ENCODE measurements at regions not wholly inside any gene's neighbourhood (a gene's known extent, or its start where the extent isn't known, plus 50 kb on each side); places are given as distances from the start of the nearest gene placed in this dataset.

DNA sequence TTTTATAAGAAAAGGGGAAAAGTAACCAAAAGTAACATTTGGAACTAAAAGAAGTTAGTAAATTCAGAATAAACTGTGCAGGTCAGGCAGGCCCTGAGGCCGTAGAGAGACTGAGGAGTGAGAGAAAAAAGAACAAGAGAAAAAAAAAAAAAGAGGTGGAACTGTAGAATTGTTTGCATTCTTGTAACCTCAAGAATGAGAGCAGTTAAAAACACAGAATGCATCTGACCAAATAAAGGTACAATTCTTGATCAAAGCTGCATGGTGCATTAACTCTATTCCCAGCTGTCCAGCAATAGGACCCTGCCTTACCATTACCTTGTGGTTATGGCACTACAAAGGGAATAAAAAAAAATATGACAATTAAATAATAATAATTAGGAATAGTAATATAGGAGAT is 170.1 kb upstream of the SEMA3A start:
- TF ChIP-seq, protein P1, sequence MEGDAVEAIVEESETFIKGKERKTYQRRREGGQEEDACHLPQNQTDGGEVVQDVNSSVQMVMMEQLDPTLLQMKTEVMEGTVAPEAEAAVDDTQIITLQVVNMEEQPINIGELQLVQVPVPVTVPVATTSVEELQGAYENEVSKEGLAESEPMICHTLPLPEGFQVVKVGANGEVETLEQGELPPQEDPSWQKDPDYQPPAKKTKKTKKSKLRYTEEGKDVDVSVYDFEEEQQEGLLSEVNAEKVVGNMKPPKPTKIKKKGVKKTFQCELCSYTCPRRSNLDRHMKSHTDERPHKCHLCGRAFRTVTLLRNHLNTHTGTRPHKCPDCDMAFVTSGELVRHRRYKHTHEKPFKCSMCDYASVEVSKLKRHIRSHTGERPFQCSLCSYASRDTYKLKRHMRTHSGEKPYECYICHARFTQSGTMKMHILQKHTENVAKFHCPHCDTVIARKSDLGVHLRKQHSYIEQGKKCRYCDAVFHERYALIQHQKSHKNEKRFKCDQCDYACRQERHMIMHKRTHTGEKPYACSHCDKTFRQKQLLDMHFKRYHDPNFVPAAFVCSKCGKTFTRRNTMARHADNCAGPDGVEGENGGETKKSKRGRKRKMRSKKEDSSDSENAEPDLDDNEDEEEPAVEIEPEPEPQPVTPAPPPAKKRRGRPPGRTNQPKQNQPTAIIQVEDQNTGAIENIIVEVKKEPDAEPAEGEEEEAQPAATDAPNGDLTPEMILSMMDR (IDR thresholded peaks at IDR 0.05; ENCODE audit: borderline replicate concordance, extremely low read depth, low read length, poor library complexity, severe bottlenecking): no peak
- TF ChIP-seq EZH2 (IDR thresholded peaks at IDR 0.05; ENCODE audit: borderline replicate concordance, low read depth, low read length, severe bottlenecking): no peak

All from DND-41 (cell line).